ENCODE measurements at regions not wholly inside any gene's neighbourhood (a gene's known extent, or its start where the extent isn't known, plus 50 kb on each side); places are given as distances from the start of the nearest gene placed in this dataset.

GRCh38 chr9:106082621-106083020 lies 388.3 kb downstream of the TMEM38B start:
- H3K4me3 ChIP-seq (ENCODE audit: low read depth, low read length) = no peak overlapping the region
- TF ChIP-seq CTCF (conservative IDR thresholded peaks at IDR 0.05; ENCODE audit: low read depth, low read length) = no peak
- no peak for DNase-seq (ENCODE audit: low read depth)

GRCh38 chr9:106084702-106085101 lies 390.4 kb downstream of the TMEM38B start:
- DNase-seq (ENCODE audit: low read depth) = no peak
- no peak overlapping the region for H3K4me3 ChIP-seq (ENCODE audit: low read depth, low read length)
- no peak for TF ChIP-seq CTCF (conservative IDR thresholded peaks at IDR 0.05; ENCODE audit: low read depth, low read length)

- TF ChIP-seq CTCF (conservative IDR thresholded peaks at IDR 0.05; ENCODE audit: low read depth, low read length) = no peak
- DNase-seq (ENCODE audit: low read depth) = no peak
- H3K4me3 ChIP-seq (ENCODE audit: low read depth, low read length) = no peak overlapping the region
These were observed 391.1 kb downstream of the TMEM38B start for GRCh38 chr9:106085479-106085878.

- no peak overlapping the region for H3K4me3 ChIP-seq (ENCODE audit: low read depth, low read length)
- DNase-seq (ENCODE audit: low read depth) = no peak
- no peak for TF ChIP-seq CTCF (conservative IDR thresholded peaks at IDR 0.05; ENCODE audit: low read depth, low read length)
These were observed 397.7 kb downstream of the TMEM38B start for GRCh38 chr9:106092083-106092482.

GRCh38 chr9:106102821-106103220 lies 408.5 kb downstream of the TMEM38B start:
- H3K4me3 ChIP-seq (ENCODE audit: low read depth, low read length) = no peak overlapping the region
- DNase-seq (ENCODE audit: low read depth) = no peak
- TF ChIP-seq CTCF (conservative IDR thresholded peaks at IDR 0.05; ENCODE audit: low read depth, low read length) = no peak

GRCh38 chr9:106104887-106105286 lies 410.5 kb downstream of the TMEM38B start:
- no peak for TF ChIP-seq CTCF (conservative IDR thresholded peaks at IDR 0.05; ENCODE audit: low read depth, low read length)
- DNase-seq (ENCODE audit: low read depth) = no peak
- no peak overlapping the region for H3K4me3 ChIP-seq (ENCODE audit: low read depth, low read length)

GRCh38 chr9:106106396-106106795 lies 412.1 kb downstream of the TMEM38B start:
- no peak for DNase-seq (ENCODE audit: low read depth)
- no peak overlapping the region for H3K4me3 ChIP-seq (ENCODE audit: low read depth, low read length)
- TF ChIP-seq CTCF (conservative IDR thresholded peaks at IDR 0.05; ENCODE audit: low read depth, low read length) = no peak
